Thoracic aorta (tissue), 2 donors: ENCODE measurements at regions not wholly inside any gene's neighbourhood (a gene's known extent, or its start where the extent isn't known, plus 50 kb on each side); places are given as distances from the start of the nearest gene placed in this dataset.
"Not testable (repeated sequence)": the region's sequence is repeated elsewhere in the genome, so short reads cannot be mapped to it uniquely, and the experiment has no call there.

Experiments used
- ATAC-seq: fragments of 150-250 bp; one replicate; pipeline ENCODE4 v1.8.0; 2017; ENCODE audit warnings: low read depth; ENCODE audit not compliant: insufficient number of reproducible peaks, low FRiP score
- DNase-seq: peaks from one replicate; pipeline ENCODE4 v3.0.0-alpha.2; 2020; ENCODE audit warnings: low spot score
- H3K27ac ChIP-seq, 2 donors: fragments of 200-600 bp; sonication (generic); 1 replicate in 1 of 2; 2 replicates in 1 of 2; pipeline ENCODE4 v1.5.1; 2016; ENCODE audit warnings: mild to moderate bottlenecking in 2 of 2, moderate library complexity in 2 of 2
- H3K27me3 ChIP-seq: fragments of 200-600 bp; sonication (generic); replicated peaks from 2 replicates; pipeline ENCODE4 v1.6.0; 2016; ENCODE audit warnings: mild to moderate bottlenecking; ENCODE audit not compliant: insufficient read depth
- H3K36me3 ChIP-seq: fragments of 200-600 bp; sonication (generic); one replicate; pipeline ENCODE4 v1.5.1; 2016
- H3K4me1 ChIP-seq, 2 donors: fragments of 200-600 bp; sonication (generic); 1 replicate in 1 of 2; 2 replicates in 1 of 2; pipeline versions ENCODE4 v1.5.1 to v1.6.0; 2016; ENCODE audit warnings: low read depth in 2 of 2, mild to moderate bottlenecking in 1 of 2; ENCODE audit not compliant: control insufficient read depth in 1 of 2
- H3K4me3 ChIP-seq: fragments of 200-600 bp; sonication (generic); 2 replicates; pipeline ENCODE4 v1.5.1; 2016; ENCODE audit warnings: mild to moderate bottlenecking
- H3K9me3 ChIP-seq: fragments of 200-600 bp; sonication (generic); 2 replicates; pipeline ENCODE4 v1.5.1; 2016
- TF ChIP-seq, protein P1 (sequence below): fragments of 200-600 bp; sonication (generic); IDR thresholded peaks from one replicate; pipeline ENCODE4 v1.5.1; 2019; ENCODE audit warnings: antibody characterized with exemption

- no peak for ATAC-seq
- no peaks in the 10 kb centered on the region for H3K9me3 ChIP-seq
- DNase-seq, result no peak
- no peaks in the 10 kb centered on the region for H3K27me3 ChIP-seq
- H3K36me3 ChIP-seq, result no peaks in the 10 kb centered on the region
- no peak overlapping the region for H3K27ac ChIP-seq
- TF ChIP-seq, protein P1, sequence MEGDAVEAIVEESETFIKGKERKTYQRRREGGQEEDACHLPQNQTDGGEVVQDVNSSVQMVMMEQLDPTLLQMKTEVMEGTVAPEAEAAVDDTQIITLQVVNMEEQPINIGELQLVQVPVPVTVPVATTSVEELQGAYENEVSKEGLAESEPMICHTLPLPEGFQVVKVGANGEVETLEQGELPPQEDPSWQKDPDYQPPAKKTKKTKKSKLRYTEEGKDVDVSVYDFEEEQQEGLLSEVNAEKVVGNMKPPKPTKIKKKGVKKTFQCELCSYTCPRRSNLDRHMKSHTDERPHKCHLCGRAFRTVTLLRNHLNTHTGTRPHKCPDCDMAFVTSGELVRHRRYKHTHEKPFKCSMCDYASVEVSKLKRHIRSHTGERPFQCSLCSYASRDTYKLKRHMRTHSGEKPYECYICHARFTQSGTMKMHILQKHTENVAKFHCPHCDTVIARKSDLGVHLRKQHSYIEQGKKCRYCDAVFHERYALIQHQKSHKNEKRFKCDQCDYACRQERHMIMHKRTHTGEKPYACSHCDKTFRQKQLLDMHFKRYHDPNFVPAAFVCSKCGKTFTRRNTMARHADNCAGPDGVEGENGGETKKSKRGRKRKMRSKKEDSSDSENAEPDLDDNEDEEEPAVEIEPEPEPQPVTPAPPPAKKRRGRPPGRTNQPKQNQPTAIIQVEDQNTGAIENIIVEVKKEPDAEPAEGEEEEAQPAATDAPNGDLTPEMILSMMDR, result no peak
- no peaks in the 10 kb centered on the region for H3K4me1 ChIP-seq
- H3K4me3 ChIP-seq, result no peak overlapping the region
Measured at GRCh38 chr7:119988401-119988800, 284.6 kb upstream of the KCND2 start.

DNA sequence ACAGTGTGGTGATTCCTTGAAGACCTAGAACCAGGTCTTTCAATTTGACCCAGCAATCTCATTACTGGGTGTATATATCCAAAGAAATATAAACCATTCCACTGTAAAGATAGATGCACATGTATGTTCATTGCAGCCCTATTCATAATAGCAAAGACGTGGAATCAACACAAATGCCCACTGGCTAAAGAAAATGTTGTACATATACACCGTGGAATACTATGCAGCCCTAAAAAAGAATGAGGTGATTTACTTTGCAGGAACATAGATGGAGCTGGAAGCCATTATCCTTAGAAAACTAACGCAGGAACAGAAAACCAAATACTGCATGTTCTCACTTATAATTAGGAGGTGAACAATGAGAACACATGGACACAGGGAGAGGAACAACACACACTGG lies 278.0 kb upstream of the KCND2 start:
- Histone ChIP-seq H3K36me3 (no peaks in the 10 kb centered on the region), H3K4me3 (no peak overlapping the region), H3K4me1 (no peaks in the 10 kb centered on the region), H3K27ac (no peak overlapping the region), H3K27me3 (no peaks in the 10 kb centered on the region), H3K9me3 (peaks cover 3% of the 10 kb centered on the region)
- no peak for DNase-seq
- ATAC-seq, result no peak
- TF ChIP-seq, protein P1, result no peak

DNA sequence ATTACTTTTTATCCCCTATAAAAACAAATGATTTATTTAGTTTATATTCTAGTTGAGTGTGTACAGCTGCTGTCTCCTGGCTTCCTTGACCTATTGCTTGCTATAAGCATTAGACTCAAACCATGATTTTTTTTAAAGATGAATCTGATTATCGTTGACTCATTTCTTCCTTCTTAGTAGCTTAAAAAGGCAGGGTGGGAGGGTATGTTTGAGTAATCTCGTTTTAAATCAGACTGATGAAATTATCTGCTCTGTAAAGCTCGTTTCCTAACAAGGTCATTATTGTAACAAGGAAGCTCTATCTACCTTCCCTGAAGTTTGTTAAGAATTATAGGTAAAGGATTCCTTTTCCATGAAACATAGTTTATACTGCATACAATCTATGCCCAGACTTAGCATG lies 276.3 kb upstream of the KCND2 start:
- TF ChIP-seq, protein P1, result no peak
- Histone ChIP-seq H3K4me3 (no peak overlapping the region), H3K36me3 (no peaks in the 10 kb centered on the region), H3K27ac (no peak overlapping the region), H3K9me3 (peaks cover 3% of the 10 kb centered on the region), H3K4me1 (no peaks in the 10 kb centered on the region), H3K27me3 (no peaks in the 10 kb centered on the region)
- DNase-seq (no peak), ATAC-seq (no peak)

GRCh38 chr7:119999738-120000475 lies 273.1 kb upstream of the KCND2 start:
- Histone ChIP-seq H3K27ac (no peak overlapping the region), H3K9me3 (peaks cover 3% of the 10 kb centered on the region), H3K4me1 (no peaks in the 10 kb centered on the region), H3K4me3 (no peak overlapping the region), H3K27me3 (no peaks in the 10 kb centered on the region), H3K36me3 (no peaks in the 10 kb centered on the region)
- DNase-seq, result no peak
- TF ChIP-seq, protein P1, result no peak
- no peak for ATAC-seq

GRCh38 chr7:120005720-120006119 lies 267.3 kb upstream of the KCND2 start:
- Histone ChIP-seq H3K9me3 (no peaks in the 10 kb centered on the region), H3K4me3 (no peak overlapping the region), H3K27ac (no peak overlapping the region), H3K27me3 (no peaks in the 10 kb centered on the region), H3K4me1 (no peaks in the 10 kb centered on the region), H3K36me3 (no peaks in the 10 kb centered on the region)
- no peak for ATAC-seq
- DNase-seq, result no peak
- TF ChIP-seq, protein P1, result no peak

DNA sequence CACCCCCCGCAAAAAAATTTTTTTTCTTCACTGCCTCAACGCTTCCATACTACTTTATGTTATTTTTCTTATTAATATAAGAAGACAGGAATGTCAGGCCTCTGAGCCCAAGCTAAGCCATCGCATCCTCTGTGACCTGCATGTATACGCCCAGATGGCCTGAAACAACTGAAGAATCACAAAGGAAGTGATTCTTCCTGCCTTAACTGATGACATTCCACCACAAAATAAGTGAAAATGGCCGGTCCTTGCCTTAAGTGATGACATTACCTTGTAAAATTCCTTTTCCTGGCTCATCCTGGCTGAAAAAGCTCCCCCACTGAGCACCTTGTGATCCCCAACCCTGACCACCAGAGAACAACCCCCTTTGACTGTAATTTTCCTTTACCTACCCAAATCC lies 258.7 kb upstream of the KCND2 start:
- H3K4me1 ChIP-seq, DNase-seq, H3K27ac ChIP-seq, H3K27me3 ChIP-seq, H3K9me3 ChIP-seq, H3K4me3 ChIP-seq, H3K36me3 ChIP-seq, ATAC-seq: not testable (repeated sequence)
